GM19193 (cell line): ENCODE measurements at regions not wholly inside any gene's neighbourhood (a gene's known extent, or its start where the extent isn't known, plus 50 kb on each side); places are given as distances from the start of the nearest gene placed in this dataset.

Experiments
- POLR2A ChIP-seq: IDR thresholded peaks from 4 replicates; pipeline ENCODE4 v1.6.1; 2011; ENCODE audit not compliant: insufficient read depth, insufficient read length; ENCODE audit errors: extremely low read depth

DNA sequence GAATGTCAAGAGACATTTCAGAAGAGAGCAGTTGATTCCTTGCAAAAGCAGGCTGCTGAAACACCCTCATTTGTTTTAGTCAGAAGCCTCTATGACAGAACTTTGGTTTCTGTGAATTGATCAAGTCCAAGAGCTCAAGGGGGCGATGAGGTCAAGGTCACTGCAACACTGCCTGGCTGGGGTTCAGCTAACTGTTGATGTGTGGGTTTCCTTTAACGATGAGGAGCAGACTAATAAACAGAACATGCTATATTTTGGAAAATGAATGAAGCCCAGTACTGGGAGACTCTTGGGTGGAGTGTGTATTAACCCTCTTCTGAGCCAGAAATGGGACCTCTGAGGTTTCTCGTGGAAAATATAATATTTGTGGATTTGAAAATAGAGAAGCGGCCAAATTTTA lies 109.3 kb downstream of the ZC3H11B start:
- TF ChIP-seq POLR2A = no peak

DNA sequence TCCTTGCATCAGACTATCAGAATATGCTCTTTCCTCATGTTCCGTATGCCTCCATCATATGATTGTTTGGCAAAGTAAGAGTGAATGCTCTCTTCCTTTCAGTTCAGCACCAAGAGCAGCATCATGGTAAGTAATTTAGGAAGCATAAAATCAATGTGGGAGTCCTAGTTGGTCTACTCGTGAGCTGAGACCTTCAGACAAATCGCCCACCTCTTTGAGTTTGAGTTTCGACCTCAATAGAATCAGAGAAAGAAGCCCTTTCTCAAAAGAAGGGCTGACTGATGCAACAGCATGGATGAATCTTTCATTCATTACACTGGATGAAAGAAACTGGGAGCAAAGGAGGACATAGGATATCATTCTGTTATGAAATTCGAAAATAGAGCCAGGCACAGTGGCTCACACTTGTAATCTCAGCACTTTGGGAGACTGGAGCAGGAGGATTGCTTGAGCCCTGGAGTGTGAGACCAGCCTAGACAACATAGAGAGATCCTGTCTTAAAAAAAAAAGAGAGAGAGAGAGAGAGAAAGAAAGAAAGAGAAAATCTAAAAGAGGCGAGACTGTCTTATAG lies 112.5 kb downstream of the ZC3H11B start:
- TF ChIP-seq POLR2A = no peak

DNA sequence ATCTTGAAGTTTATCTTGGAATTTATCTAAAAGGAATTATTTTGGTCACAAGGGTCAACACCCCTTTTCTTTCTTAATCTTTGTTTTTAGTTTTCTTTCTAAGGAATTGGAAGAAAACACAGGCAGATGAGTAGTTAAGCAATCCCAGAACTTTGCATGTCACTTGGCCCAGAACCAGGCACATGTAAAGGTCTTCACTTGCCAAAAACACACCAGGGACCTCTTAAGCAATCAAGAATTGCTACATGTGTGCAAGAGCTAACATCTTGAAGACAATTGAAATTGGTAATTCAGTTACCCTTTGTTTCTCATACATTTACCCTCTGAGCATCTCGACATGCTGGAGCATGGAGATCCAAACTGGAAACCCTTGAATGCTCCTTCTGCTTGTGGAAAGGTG lies 114.2 kb downstream of the ZC3H11B start:
- no peak for TF ChIP-seq POLR2A

DNA sequence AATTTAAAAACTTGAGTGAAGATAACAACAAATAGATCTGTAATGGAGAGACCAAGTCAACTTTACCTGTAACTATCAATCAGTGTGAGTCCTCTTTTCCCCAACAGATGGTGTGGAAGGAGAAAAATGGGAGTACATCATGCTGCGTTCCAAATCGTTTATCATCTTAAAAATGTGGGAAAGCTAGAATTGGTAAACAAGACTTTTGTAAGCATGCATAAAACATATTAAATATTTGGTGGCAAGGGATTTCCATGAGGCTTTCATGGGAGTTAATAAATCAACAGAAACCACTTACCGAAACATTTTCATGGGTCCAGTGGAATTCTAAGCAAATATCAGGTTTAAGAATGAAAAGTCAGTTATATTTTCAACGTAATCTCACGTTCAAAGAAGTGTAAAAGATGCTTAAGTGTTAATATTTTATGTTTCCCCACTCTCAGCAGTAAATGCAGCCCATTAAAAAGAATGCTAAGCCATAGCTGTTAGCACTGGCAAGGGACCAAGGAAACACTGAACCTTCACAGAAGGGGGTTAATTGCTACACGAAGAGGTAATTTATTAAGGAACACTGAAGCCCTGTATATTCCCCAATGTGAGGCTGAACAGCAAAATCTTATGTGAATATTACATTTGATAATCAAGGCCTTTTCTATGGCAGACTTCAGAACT lies 117.0 kb downstream of the ZC3H11B start:
- TF ChIP-seq POLR2A = no peak

DNA sequence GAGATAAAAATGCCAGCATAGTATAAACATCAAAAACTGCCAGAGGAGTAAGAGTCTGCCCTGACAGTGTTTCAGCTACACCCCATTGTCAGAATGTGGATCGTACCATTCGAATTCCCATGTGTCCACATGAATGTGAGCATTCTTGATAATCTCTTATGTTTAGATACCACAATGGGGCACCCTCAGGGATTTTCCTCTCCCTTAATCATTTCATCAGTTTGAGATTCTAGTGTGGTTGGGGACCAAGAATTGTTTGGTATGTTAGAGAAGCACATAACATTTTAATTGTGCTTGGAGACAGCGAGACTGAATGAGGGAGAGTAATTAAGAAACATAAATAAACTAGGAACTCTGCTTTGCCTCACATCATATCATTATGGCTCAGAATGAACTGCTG lies 120.2 kb downstream of the ZC3H11B start:
- TF ChIP-seq POLR2A = no peak

DNA sequence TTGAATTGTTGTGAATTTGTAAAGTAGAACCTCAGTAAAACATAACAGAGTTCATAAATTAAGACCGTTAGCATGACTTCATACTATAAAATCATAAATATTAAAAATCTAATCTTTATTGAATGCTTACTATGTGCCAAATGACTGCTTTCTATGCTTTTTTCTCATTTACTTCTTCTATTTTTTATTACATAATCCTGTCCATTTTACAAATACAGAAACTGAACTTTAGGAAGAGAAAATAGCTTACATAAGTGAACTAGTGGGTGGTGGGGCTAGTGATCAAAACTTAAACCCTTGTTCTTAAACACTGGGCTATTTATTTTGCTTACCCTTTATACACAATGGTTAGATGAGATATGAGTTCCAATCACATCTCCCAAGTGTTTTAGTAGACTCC lies 122.3 kb downstream of the ZC3H11B start:
- TF ChIP-seq POLR2A = no peak

DNA sequence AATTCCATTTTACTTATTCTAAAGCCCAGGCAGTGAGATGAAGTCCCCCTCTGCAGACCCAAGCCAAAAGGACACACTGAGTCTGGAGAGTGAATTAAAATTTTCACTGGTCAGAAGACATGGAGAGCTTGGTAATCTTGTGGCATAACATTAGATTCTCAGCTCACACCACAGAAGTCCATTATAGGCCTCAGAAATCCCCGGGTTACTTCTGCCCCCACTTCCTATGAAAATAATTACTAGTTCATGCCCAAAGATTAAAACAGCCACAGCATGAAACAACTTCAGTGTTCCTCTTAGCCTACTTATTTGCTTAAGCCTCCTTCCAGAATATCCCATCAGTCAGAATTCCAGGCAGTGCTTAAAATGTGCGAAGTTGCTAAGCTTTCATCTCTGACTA lies 123.3 kb downstream of the ZC3H11B start:
- no peak for TF ChIP-seq POLR2A

DNA sequence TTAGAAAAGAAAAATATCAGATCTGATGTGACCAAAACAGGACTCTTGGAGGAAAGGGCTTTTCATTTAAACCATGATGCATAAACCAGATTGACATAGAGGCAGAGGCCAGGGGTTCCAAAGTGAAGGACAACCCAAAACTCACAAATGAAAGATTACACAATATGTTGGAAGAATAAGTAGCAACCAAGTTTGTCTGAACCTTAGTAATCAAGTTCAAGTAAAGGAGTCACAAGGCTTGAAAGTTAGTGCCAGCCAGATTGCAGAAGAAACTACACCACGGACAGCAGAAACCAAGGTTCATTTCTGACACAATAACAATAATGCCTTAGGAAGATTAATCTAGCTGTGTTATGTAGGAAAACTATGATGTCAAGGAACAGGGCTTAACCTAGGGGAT lies 124.6 kb downstream of the ZC3H11B start:
- TF ChIP-seq POLR2A = no peak

DNA sequence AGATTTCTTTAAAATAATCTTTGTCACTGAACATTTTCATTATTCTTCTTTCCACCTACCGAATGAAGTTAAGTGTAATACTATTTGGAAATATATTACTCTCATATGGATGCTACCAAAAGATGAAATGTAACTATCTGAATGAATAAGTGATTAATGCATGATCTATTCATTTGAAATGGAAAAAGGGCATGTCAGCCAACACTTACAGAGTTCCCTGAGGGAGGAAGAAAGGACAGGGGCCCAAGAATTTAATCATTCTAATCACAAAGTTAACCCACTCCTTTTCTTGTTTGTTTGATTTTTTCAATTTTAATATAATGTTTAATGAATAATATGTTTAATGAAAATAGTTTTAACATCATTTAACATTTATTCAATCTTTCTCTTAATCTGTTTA lies 129.4 kb downstream of the ZC3H11B start:
- no peak for TF ChIP-seq POLR2A

DNA sequence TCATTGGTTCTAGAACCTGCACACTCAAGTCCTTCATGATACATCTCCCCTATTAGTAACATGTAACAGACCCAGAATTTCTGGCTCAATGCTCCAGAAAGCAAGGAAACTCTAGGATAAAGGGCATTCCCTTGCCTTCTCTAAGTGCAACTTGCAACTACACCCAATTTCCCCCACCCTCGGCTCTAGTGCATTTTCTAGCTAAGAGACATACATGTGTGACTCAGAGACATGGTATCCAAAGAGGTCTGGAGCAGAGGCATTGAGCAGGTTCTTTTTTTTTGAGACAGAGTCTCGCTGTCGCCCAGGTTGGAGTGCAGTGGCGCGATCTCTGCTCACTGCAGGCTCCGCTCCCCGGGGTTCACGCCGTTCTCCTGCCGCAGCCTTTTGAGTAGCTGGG lies 132.9 kb downstream of the ZC3H11B start:
- TF ChIP-seq POLR2A = no peak

DNA sequence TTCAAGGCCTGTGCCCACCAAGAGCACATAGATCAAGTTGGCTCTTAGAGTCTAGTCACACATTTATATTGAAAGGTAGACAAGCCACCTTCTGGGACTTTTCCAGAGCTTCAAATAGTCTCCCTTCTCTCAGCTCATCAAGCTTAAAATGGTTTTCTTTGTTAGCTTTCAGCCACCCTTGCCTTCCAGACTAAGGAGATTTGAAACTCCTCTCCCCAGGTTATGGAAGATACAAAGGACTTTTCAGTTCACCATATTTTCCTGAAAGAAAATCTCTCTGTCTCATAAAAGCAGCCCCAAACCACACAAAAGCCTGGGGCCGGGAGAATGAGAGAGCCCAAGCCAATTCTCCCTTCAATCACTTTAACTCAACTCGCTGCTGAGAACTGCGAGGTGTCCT lies 134.1 kb downstream of the ZC3H11B start:
- TF ChIP-seq POLR2A = no peak

DNA sequence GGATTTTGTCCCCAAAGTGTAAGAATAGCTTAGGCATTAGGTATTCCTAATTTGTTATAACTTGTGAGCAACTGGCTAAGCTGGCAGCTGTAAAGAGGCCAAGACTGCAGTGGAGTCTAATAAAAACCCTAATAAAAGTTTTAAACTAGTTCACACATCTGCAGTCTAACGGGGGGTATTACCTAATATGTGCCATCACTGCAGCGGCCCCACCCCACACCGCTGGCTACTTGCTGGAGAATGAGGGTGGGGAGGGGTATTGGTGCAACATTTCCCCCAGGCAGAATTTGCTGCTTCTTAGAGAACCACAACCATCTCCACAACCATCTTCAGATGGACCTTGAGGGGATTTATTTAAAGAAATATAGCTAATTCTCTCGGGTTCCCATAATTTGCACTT lies 135.0 kb downstream of the ZC3H11B start:
- TF ChIP-seq POLR2A = no peak

DNA sequence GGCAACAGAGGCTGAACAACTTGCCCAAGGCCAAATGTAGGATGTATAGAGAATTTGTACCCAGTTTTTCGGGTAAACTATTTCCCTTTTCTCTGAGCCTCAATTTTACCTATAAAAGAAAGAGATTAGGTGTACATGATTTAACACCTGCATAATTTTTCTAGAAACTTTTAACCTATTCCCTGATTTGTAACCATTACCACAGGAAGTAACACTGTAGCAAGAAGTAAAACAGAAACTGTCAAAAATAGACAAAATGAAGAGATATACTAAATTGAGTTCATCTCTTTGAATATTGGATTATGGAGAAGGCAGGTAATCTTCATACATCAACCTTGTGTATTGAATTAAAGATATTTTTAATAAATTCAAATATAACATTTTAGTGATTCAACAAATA lies 136.2 kb downstream of the ZC3H11B start:
- no peak for TF ChIP-seq POLR2A

DNA sequence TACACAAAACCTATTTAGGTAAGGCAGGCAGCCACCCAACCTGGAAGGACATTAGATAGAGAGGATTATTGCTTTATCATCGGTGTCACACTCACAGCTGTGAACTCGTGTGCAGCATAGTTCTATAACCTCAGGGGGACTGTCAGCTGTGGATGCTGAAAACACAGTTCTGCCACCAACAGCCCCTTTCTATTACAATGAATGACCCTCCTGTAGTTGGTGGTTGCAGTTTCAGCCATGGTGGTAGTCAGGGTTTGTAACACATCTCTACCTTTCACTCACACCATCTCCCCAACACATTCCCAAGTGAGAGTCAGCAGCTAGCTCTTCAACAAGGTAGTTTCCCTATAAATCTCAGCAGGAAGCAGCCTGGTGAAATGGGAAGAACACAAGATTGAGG lies 136.8 kb downstream of the ZC3H11B start:
- TF ChIP-seq POLR2A = no peak

DNA sequence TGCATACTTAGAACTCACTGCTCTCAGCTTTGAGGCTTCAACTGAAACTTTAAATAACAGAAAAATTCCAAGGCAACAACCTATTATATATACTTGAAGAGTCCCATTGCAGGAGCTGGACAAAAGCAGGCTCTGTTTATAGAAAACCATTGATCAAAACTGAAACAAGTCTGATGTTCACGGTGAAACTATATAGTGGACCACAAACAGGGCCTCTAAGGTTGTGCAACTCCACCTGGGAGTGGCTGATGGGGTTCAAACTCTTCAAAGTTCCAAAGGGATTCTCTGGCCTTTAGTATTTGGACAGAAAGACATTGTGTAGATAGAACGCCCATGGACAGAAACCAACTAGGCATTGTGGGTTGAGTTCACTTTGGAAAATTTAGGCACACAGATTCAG lies 140.3 kb downstream of the ZC3H11B start:
- TF ChIP-seq POLR2A = no peak

DNA sequence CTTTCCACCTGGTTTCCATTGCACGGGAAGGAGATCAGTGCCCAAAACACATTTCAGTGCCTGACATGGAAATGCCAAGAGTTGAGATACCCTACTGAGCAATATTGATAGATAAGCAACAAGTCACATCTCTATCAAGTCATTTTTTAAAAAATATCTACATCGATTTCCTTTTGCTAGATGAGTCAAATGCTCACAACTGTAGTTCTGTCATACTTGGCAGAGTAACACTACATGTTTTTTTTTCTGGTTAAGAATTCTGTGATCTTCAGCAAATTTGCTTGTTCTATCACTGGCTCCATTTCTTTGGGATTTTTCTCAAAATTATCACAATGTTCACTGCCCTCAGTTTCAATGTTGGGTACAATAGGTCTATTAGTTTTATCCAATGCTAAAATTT lies 145.4 kb downstream of the ZC3H11B start:
- no peak for TF ChIP-seq POLR2A

DNA sequence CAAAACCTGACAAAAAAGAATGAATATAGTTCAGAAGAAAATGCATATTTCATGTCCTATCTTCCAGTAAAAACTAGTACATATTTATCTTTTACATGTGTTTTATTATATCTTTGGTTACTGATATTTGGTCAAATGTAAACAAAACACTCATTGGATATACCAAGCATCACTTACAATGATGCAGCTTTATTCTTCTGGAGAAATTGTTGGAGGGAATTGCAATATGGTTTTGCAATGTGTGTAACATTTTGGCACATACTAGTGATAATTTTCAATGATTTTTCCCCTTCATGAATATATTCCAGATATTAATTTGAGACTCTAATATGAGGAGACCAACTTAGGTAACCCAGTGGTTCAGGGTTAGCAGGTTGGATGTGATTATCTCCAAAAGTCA lies 146.1 kb downstream of the ZC3H11B start:
- no peak for TF ChIP-seq POLR2A
